H1 (cell line): ENCODE measurements at regions not wholly inside any gene's neighbourhood (a gene's known extent, or its start where the extent isn't known, plus 50 kb on each side); places are given as distances from the start of the nearest gene placed in this dataset.

Source experiments
- CTCF ChIA-PET: fragments of 300-600 bp; sonication (Branson Sonifier 250); formaldehyde crosslinking; loops from one replicate; lab custom pipeline; 2021; ENCODE audit not compliant: partially characterized antibody; lab: Charles Lee
- POLR2A ChIA-PET: fragments of 300-600 bp; sonication (Branson Sonifier 250); formaldehyde crosslinking; loops from one replicate; lab custom pipeline; 2021; ENCODE audit warnings: inconsistent platforms; ENCODE audit not compliant: partially characterized antibody; lab: Charles Lee
- DNase-seq, 2 experiments: peaks; one replicate each; pipeline versions ENCODE4 v3.0.0 to v3.0.0-alpha.2; 2010 to 2022; ENCODE audit warnings: low spot score in 2 of 2, low read depth in 1 of 2, mixed read lengths in 1 of 2
- FAIRE-seq: peaks from 2 replicates; lab custom pipeline; 2011; peaks lifted over from hg19 to GRCh38; lab: Jason Lieb, UNC
- H2AFZ ChIP-seq: 2 replicates; pipeline ENCODE4 v1.8.1; 2012; ENCODE audit warnings: low read length, inconsistent platforms
- H2AK5ac ChIP-seq: 2 replicates; pipeline ENCODE4 v1.6.1; 2013; ENCODE audit warnings: low read depth, low read length
- H2BK120ac ChIP-seq: replicated peaks from 2 replicates; pipeline ENCODE3; 2013; ENCODE audit warnings: low read depth, low read length, inconsistent platforms
- H2BK12ac ChIP-seq: 2 replicates; pipeline ENCODE4 v1.6.1; 2013; ENCODE audit warnings: low read depth, low read length
- H2BK15ac ChIP-seq: 2 replicates; pipeline ENCODE4 v1.6.1; 2013; ENCODE audit warnings: low read length
- H2BK20ac ChIP-seq: 2 replicates; pipeline ENCODE4 v1.6.1; 2013; ENCODE audit warnings: low read length
- H2BK5ac ChIP-seq: 2 replicates; pipeline ENCODE4 v1.6.1; 2013; ENCODE audit warnings: low read depth, low read length
- H3K14ac ChIP-seq: 2 replicates; pipeline ENCODE4 v1.6.1; 2013; ENCODE audit warnings: inconsistent platforms; ENCODE audit not compliant: insufficient read length
- H3K18ac ChIP-seq: 2 replicates; pipeline ENCODE4 v1.6.1; 2013; ENCODE audit warnings: low read length; ENCODE audit errors: extremely low read depth
- H3K23ac ChIP-seq: 2 replicates; pipeline ENCODE4 v1.6.1; 2013; ENCODE audit warnings: inconsistent platforms; ENCODE audit not compliant: insufficient read length
- H3K23me2 ChIP-seq: 2 replicates; pipeline ENCODE4 v1.6.1; 2013; ENCODE audit warnings: low read depth, low read length
- H3K27ac ChIP-seq: 2 replicates; pipeline ENCODE4 v1.6.1; 2011; ENCODE audit warnings: low read depth, low read length, inconsistent platforms
- H3K27me3 ChIP-seq, 4 experiments: replicated peaks in 1 of 4; 1 replicate in 1 of 4; 2 replicates in 3 of 4; pipeline versions ENCODE4 v1.6.1 to v1.8.1; 2011 to 2013; ENCODE audit warnings: low read length in 3 of 4, mild to moderate bottlenecking in 3 of 4, inconsistent platforms in 2 of 4, mixed read lengths in 2 of 4, moderate library complexity in 1 of 4; ENCODE audit not compliant: control insufficient read depth in 3 of 4, insufficient read depth in 3 of 4; ENCODE audit errors: extremely low read depth in 1 of 4
- H3K36me3 ChIP-seq, 4 experiments: 2 replicates each; pipeline versions ENCODE4 v1.6.1 to v1.8.1; 2011 to 2013; ENCODE audit warnings: mild to moderate bottlenecking in 4 of 4, low read length in 3 of 4, moderate library complexity in 2 of 4, control low read depth in 1 of 4, inconsistent platforms in 1 of 4; ENCODE audit not compliant: insufficient read depth in 4 of 4, control insufficient read depth in 2 of 4
- H3K4ac ChIP-seq: replicated peaks from 2 replicates; pipeline ENCODE3; 2013; ENCODE audit warnings: low read length, low read depth, mixed read lengths, inconsistent platforms; ENCODE audit not compliant: insufficient read length
- H3K4me1 ChIP-seq, 4 experiments: replicated peaks in 1 of 4; 1 replicate in 1 of 4; 2 replicates in 3 of 4; pipeline versions ENCODE4 v1.6.1 to v1.8.1; 2011 to 2013; ENCODE audit warnings: low read length in 3 of 4, inconsistent platforms in 2 of 4, mixed read lengths in 1 of 4; ENCODE audit not compliant: insufficient read depth in 4 of 4, control insufficient read depth in 3 of 4
- H3K4me2 ChIP-seq, 2 experiments: 2 replicates each; pipeline versions ENCODE4 v1.6.1 to v1.8.1; 2011 to 2013; ENCODE audit warnings: low read depth in 2 of 2, low read length in 2 of 2, control low read depth in 1 of 2, inconsistent platforms in 1 of 2, mild to moderate bottlenecking in 1 of 2; ENCODE audit not compliant: insufficient read depth in 1 of 2
- H3K4me3 ChIP-seq, 4 experiments: fragments of 200-600, 300-600 bp in 1 of 4; sonication (generic), shearing (Covaris generic), sonication (Bioruptor Twin) in 1 of 4; 2 replicates each; pipeline versions ENCODE4 v1.5.1 to v1.8.1; 2011 to 2016; ENCODE audit warnings: low read length in 4 of 4, low read depth in 3 of 4, control low read depth in 2 of 4, inconsistent platforms in 2 of 4, mild to moderate bottlenecking in 2 of 4, mixed read lengths in 1 of 4, moderate library complexity in 1 of 4; ENCODE audit not compliant: insufficient read depth in 2 of 4; ENCODE audit errors: extremely low read depth in 1 of 4
- H3K56ac ChIP-seq: replicated peaks from 2 replicates; pipeline ENCODE3; 2013; ENCODE audit warnings: low read depth, mild to moderate bottlenecking, mixed read lengths, low read length, inconsistent platforms; ENCODE audit not compliant: insufficient read length
- H3K79me1 ChIP-seq: 2 replicates; pipeline ENCODE4 v1.6.1; 2013; ENCODE audit warnings: low read depth, low read length, control low read depth
- H3K79me2 ChIP-seq, 2 experiments: 2 replicates each; pipeline versions ENCODE4 v1.6.1 to v1.8.1; 2012 to 2013; ENCODE audit warnings: low read length in 2 of 2, mild to moderate bottlenecking in 2 of 2, inconsistent platforms in 1 of 2; ENCODE audit not compliant: insufficient read depth in 2 of 2, control insufficient read depth in 1 of 2
- H3K9ac ChIP-seq, 4 experiments: replicated peaks in 1 of 4; 1 replicate in 1 of 4; 2 replicates in 3 of 4; pipeline versions ENCODE4 v1.6.1 to v1.8.1; 2011 to 2013; ENCODE audit warnings: low read depth in 3 of 4, low read length in 3 of 4, control low read depth in 2 of 4, mild to moderate bottlenecking in 2 of 4, moderate library complexity in 2 of 4, inconsistent platforms in 1 of 4; ENCODE audit errors: extremely low read depth in 1 of 4
- H3K9me3 ChIP-seq, 2 experiments: 2 replicates each; pipeline versions ENCODE4 v1.6.1 to v1.8.1; 2012 to 2013; ENCODE audit warnings: mild to moderate bottlenecking in 2 of 2, moderate library complexity in 2 of 2, control low read depth in 1 of 2, inconsistent platforms in 1 of 2, low read depth in 1 of 2, low read length in 1 of 2, mixed read lengths in 1 of 2; ENCODE audit not compliant: insufficient read depth in 2 of 2
- H4K20me1 ChIP-seq, 2 experiments: replicated peaks in 1 of 2; 2 replicates each; pipeline versions ENCODE3 to v1.8.1; 2011 to 2013; ENCODE audit warnings: inconsistent platforms in 2 of 2, low read length in 2 of 2, mild to moderate bottlenecking in 1 of 2; ENCODE audit not compliant: insufficient read depth in 2 of 2, control insufficient read depth in 1 of 2
- H4K5ac ChIP-seq: 2 replicates; pipeline ENCODE4 v1.6.1; 2013; ENCODE audit warnings: low read length, low read depth, mixed read lengths, inconsistent platforms; ENCODE audit not compliant: insufficient read length
- H4K8ac ChIP-seq: 2 replicates; pipeline ENCODE4 v1.8.0; 2013; ENCODE audit warnings: mild to moderate bottlenecking, moderate library complexity, low read length, inconsistent platforms; ENCODE audit not compliant: insufficient read depth; ENCODE audit errors: extremely low read depth
- H4K91ac ChIP-seq: replicated peaks from 2 replicates; pipeline ENCODE3; 2013; ENCODE audit warnings: low read length, mixed read lengths, inconsistent platforms; ENCODE audit not compliant: insufficient read length
- CHD1 ChIP-seq: IDR thresholded peaks from 2 replicates; pipeline ENCODE4 v1.6.1; 2012; ENCODE audit warnings: low read depth, low read length, improper control_type of control experiment
- NRF1 ChIP-seq: IDR thresholded peaks from 2 replicates; pipeline ENCODE4 v1.6.1; 2011; ENCODE audit warnings: mild to moderate bottlenecking, low read depth, low read length, improper control_type of control experiment
- RFX5 ChIP-seq: IDR thresholded peaks from 2 replicates; pipeline ENCODE4 v1.6.1; 2011; ENCODE audit warnings: low read depth, low read length, improper control_type of control experiment, borderline replicate concordance
- WGBS, 2 experiments: shearing (Covaris generic) in 1 of 2; methylation state at CpG; one replicate each; pipeline versions ENCODE4 v1.1.6 to v1.1.7; 2013 to 2015; ENCODE audit warnings: low lambda C conversion rate in 2 of 2, mixed read lengths in 2 of 2, inconsistent platforms in 1 of 2, low coverage in 1 of 2, missing lambda C conversion rate in 1 of 2; ENCODE audit not compliant: insufficient replicate concordance in 2 of 2, insufficient coverage in 1 of 2, insufficient read length in 1 of 2; ENCODE audit errors: extremely low coverage in 1 of 2, missing lambda C conversion rate in 1 of 2; 5-methylcytosine and 5-hydroxymethylcytosine counted together
- TF ChIP-seq, protein P1 (sequence below): IDR thresholded peaks from 2 replicates; pipeline ENCODE4 v1.6.1; 2011; ENCODE audit warnings: low read depth, mild to moderate bottlenecking, low read length; ENCODE audit not compliant: insufficient read depth

- no peak overlapping the region for H3K23ac ChIP-seq
- no peaks in the 10 kb centered on the region for H3K23me2 ChIP-seq
- no peak overlapping the region for H3K18ac ChIP-seq
- no peaks in the 10 kb centered on the region for H4K20me1 ChIP-seq
- H3K9ac ChIP-seq: no peak overlapping the region
- no peak overlapping the region for H2BK120ac ChIP-seq
- H4K91ac ChIP-seq: no peak overlapping the region
- no peak overlapping the region for H2AFZ ChIP-seq
- H4K5ac ChIP-seq: no peak overlapping the region
- H2AK5ac ChIP-seq: no peak overlapping the region
- H3K4me1 ChIP-seq: no peaks in the 10 kb centered on the region
- H3K36me3 ChIP-seq: no peaks in the 10 kb centered on the region
- H3K14ac ChIP-seq: no peak overlapping the region
- H2BK20ac ChIP-seq: no peak overlapping the region
- FAIRE-seq (no peak), DNase-seq (no peak)
- H3K4me3 ChIP-seq: no peak overlapping the region
- 84% methylated on average over 2 of the region's 2 CpGs; no CpG with 5 or more reads in 1 of the 2 experiments for WGBS, 2 experiments
- H4K8ac ChIP-seq: no peak overlapping the region
- H3K79me2 ChIP-seq: no peaks in the 10 kb centered on the region
- no peak for TF ChIP-seq CHD1
- TF ChIP-seq NRF1: no peak
- TF ChIP-seq RFX5: no peak
- TF ChIP-seq, protein P1, sequence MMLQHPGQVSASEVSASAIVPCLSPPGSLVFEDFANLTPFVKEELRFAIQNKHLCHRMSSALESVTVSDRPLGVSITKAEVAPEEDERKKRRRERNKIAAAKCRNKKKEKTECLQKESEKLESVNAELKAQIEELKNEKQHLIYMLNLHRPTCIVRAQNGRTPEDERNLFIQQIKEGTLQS: no peak
- no peak overlapping the region for H3K27ac ChIP-seq
- H3K4ac ChIP-seq: no peak overlapping the region
- no peaks in the 10 kb centered on the region for H3K9me3 ChIP-seq
- H3K79me1 ChIP-seq: no peaks in the 10 kb centered on the region
- no peak overlapping the region for H3K56ac ChIP-seq
- ChIA-PET CTCF (interaction anchor here (0.8 to 4.2 kb wide), 3 partner anchors 12 to 18 kb away, joined by 3 to 13 read pairs (median 5); no protein-coding TSS in a partner anchor), POLR2A (no interaction called here)
- H2BK5ac ChIP-seq: no peak overlapping the region
- no peaks in the 10 kb centered on the region for H3K27me3 ChIP-seq
- H2BK12ac ChIP-seq: no peak overlapping the region
- no peak overlapping the region for H2BK15ac ChIP-seq
- no peak overlapping the region for H3K4me2 ChIP-seq
Measured at GRCh38 chr4:53688186-53688790, 97.0 kb upstream of the LNX1 start.
